NT2/D1 (cell line): ENCODE measurements at regions not wholly inside any gene's neighbourhood (a gene's known extent, or its start where the extent isn't known, plus 50 kb on each side); places are given as distances from the start of the nearest gene placed in this dataset.

ENCODE experiments used
- YY1 ChIP-seq: IDR thresholded peaks from 2 replicates; pipeline ENCODE4 v1.6.1; 2011; ENCODE audit not compliant: insufficient read length, insufficient read depth
- ZNF274 ChIP-seq: IDR thresholded peaks from 2 replicates; pipeline ENCODE4 v1.6.1; 2011; ENCODE audit warnings: mild to moderate bottlenecking, low read depth, low read length

GRCh38 chrX:87798039-87798438 is 280.4 kb downstream of the KLHL4 start:
- no peak for TF ChIP-seq ZNF274
- no peak for TF ChIP-seq YY1
